ENCODE measurements at regions not wholly inside any gene's neighbourhood (a gene's known extent, or its start where the extent isn't known, plus 50 kb on each side); places are given as distances from the start of the nearest gene placed in this dataset.

- Histone ChIP-seq H2AFZ (ENCODE audit: control insufficient read depth, low read depth, low read length) (no peak overlapping the region), H3K27me3 (replicated peaks in 1 of 2; ENCODE audit: control insufficient read depth in 2 of 2, insufficient read depth in 2 of 2, low read length in 1 of 2) (no peaks in the 10 kb centered on the region), H3K79me2 (ENCODE audit: control insufficient read depth, insufficient read depth, low read length) (no peaks in the 10 kb centered on the region), H3K4me3 (no peak overlapping the region), H3K4me1 (ENCODE audit: control insufficient read depth, insufficient read depth, low read length) (no peaks in the 10 kb centered on the region), H3K9ac (ENCODE audit: control insufficient read depth, insufficient read depth, low read length) (no peak overlapping the region), H3K4me2 (ENCODE audit: control insufficient read depth, insufficient read depth) (no peak overlapping the region), H3K36me3 (ENCODE audit: control insufficient read depth in 2 of 2, insufficient read depth in 2 of 2, low read length in 1 of 2) (no peaks in the 10 kb centered on the region), H3K9me3 (replicated peaks; ENCODE audit: control insufficient read depth, insufficient read depth, low read length) (no peaks in the 10 kb centered on the region), H4K20me1 (ENCODE audit: control insufficient read depth, insufficient read depth) (no peaks in the 10 kb centered on the region), H3K27ac (ENCODE audit: control insufficient read depth, insufficient read depth) (no peak overlapping the region)
- CTCF ChIA-PET: no interaction called here
- intact Hi-C loops (cut with micrococcal nuclease; ENCODE audit: unreplicated experiment) (no loop called here), in situ Hi-C loops (cut with MboI) (no loop called here)
- POLR2A ChIA-PET: no interaction called here
- SMC1A ChIA-PET (ENCODE audit: uncharacterized antibody, unreplicated experiment): no interaction called here
- ATAC-seq (no peak), FAIRE-seq (no peak), DNase-seq (ENCODE audit: low read depth, low spot score) (no peak)
- BruUV-seq (replicated peaks): no TSS peak
- RAD21 ChIA-PET (ENCODE audit: unreplicated experiment): no interaction called here
- no peak for TF ChIP-seq IKZF2 (IDR thresholded peaks at IDR 0.05)
- TF ChIP-seq EED (IDR thresholded peaks at IDR 0.05; ENCODE audit: low read depth): no peak
- no peak for TF ChIP-seq CTCF (IDR thresholded peaks at IDR 0.05 in 2 of 3, conservative IDR thresholded peaks at IDR 0.05 in 1 of 3; ENCODE audit: control insufficient read depth in 2 of 3, extremely low read depth in 1 of 3, insufficient read depth in 1 of 3, low read depth in 3 of 3, low read length in 3 of 3)
- no peak for TF ChIP-seq USF2 (IDR thresholded peaks at IDR 0.05; ENCODE audit: borderline replicate concordance, low read depth, low read length)
- TF ChIP-seq MXI1 (IDR thresholded peaks at IDR 0.05; ENCODE audit: low read depth, low read length): no peak
These were observed 193.9 kb upstream of the EYS start for GRCh38 chr6:65900928-65901327.

- CTCF ChIA-PET: no interaction called here
- H3K4me1 ChIP-seq (ENCODE audit: control insufficient read depth, insufficient read depth, low read length): no peaks in the 10 kb centered on the region
- no peak overlapping the region for H3K27ac ChIP-seq (ENCODE audit: control insufficient read depth, insufficient read depth)
- no peak for ATAC-seq
- no peak for DNase-seq (ENCODE audit: low read depth, low spot score)
- POLR2A ChIA-PET: no interaction called here
- no peaks in the 10 kb centered on the region for H3K27me3 ChIP-seq (replicated peaks in 1 of 2; ENCODE audit: control insufficient read depth in 2 of 2, insufficient read depth in 2 of 2, low read length in 1 of 2)
- intact Hi-C loops (cut with micrococcal nuclease; ENCODE audit: unreplicated experiment) (no loop called here), in situ Hi-C loops (cut with MboI) (no loop called here)
- no peak overlapping the region for H3K4me2 ChIP-seq (ENCODE audit: control insufficient read depth, insufficient read depth)
- no TSS peak for BruUV-seq (replicated peaks)
- no peak for FAIRE-seq
- H3K36me3 ChIP-seq (ENCODE audit: control insufficient read depth in 2 of 2, insufficient read depth in 2 of 2, low read length in 1 of 2): no peaks in the 10 kb centered on the region
- WGBS (ENCODE audit: insufficient coverage, insufficient replicate concordance, low lambda C conversion rate, missing lambda C conversion rate): 0% methylated on average over 1 of the region's 1 CpG
- SMC1A ChIA-PET (ENCODE audit: uncharacterized antibody, unreplicated experiment): no interaction called here
- H4K20me1 ChIP-seq (ENCODE audit: control insufficient read depth, insufficient read depth): no peaks in the 10 kb centered on the region
- no peak overlapping the region for H2AFZ ChIP-seq (ENCODE audit: control insufficient read depth, low read depth, low read length)
- H3K9me3 ChIP-seq (replicated peaks; ENCODE audit: control insufficient read depth, insufficient read depth, low read length): no peaks in the 10 kb centered on the region
- H3K9ac ChIP-seq (ENCODE audit: control insufficient read depth, insufficient read depth, low read length): no peak overlapping the region
- no peaks in the 10 kb centered on the region for H3K79me2 ChIP-seq (ENCODE audit: control insufficient read depth, insufficient read depth, low read length)
- H3K4me3 ChIP-seq: no peak overlapping the region
- RAD21 ChIA-PET (ENCODE audit: unreplicated experiment): no interaction called here
- no peak for TF ChIP-seq BHLHE40 (IDR thresholded peaks at IDR 0.05; ENCODE audit: borderline replicate concordance in 1 of 2, low read depth in 2 of 2, low read length in 1 of 2)
- TF ChIP-seq NRF1 (conservative IDR thresholded peaks at IDR 0.05; ENCODE audit: low read depth, low read length): no peak
- no peak for TF ChIP-seq MEF2B (IDR thresholded peaks at IDR 0.05; ENCODE audit: partially characterized antibody, poor library complexity, severe bottlenecking)
- no peak for TF ChIP-seq ATF2 (IDR thresholded peaks at IDR 0.05; ENCODE audit: low read length)
- no peak for TF ChIP-seq BCL3 (IDR thresholded peaks at IDR 0.05; ENCODE audit: borderline replicate concordance, insufficient read depth, low read depth, low read length, poor library complexity, severe bottlenecking)
- TF ChIP-seq KAT2A (conservative IDR thresholded peaks at IDR 0.05; ENCODE audit: control insufficient read depth, low read depth, low read length): no peak
- TF ChIP-seq GATAD2B (conservative IDR thresholded peaks at IDR 0.05; ENCODE audit: low read depth): no peak
- no peak for TF ChIP-seq BACH1 (IDR thresholded peaks at IDR 0.05; ENCODE audit: borderline replicate concordance)
- TF ChIP-seq LARP7 (IDR thresholded peaks at IDR 0.05): no peak
These were observed 189.1 kb upstream of the EYS start for GRCh38 chr6:65896140-65896539.
